HG03469 (cell line): ENCODE measurements at regions not wholly inside any gene's neighbourhood (a gene's known extent, or its start where the extent isn't known, plus 50 kb on each side); places are given as distances from the start of the nearest gene placed in this dataset.
"Not testable (repeated sequence)": the region's sequence is repeated elsewhere in the genome, so short reads cannot be mapped to it uniquely, and the experiment has no call there.

Source experiments
- ATAC-seq: cut with Tn5 transposase; IDR thresholded peaks from one replicate; pipeline ENCODE4 v1.9.1; 2021; ENCODE audit warnings: mild to moderate bottlenecking, moderate library complexity, moderate number of reproducible peaks; ENCODE audit not compliant: unreplicated experiment

- no peak for ATAC-seq
Observed at GRCh38 chr9:31045810-31046209, 1338.6 kb upstream of the ACO1 start.

- not testable (repeated sequence) for ATAC-seq
Observed at GRCh38 chr9:31061592-31061991, 1322.9 kb upstream of the ACO1 start.

- ATAC-seq, result no peak
Observed at GRCh38 chr9:31065691-31066090, 1318.8 kb upstream of the ACO1 start.

- no peak for ATAC-seq
Observed at GRCh38 chr9:31067418-31067817, 1317.0 kb upstream of the ACO1 start.

- no peak for ATAC-seq
Observed at GRCh38 chr9:31071606-31072286, 1312.7 kb upstream of the ACO1 start.

DNA sequence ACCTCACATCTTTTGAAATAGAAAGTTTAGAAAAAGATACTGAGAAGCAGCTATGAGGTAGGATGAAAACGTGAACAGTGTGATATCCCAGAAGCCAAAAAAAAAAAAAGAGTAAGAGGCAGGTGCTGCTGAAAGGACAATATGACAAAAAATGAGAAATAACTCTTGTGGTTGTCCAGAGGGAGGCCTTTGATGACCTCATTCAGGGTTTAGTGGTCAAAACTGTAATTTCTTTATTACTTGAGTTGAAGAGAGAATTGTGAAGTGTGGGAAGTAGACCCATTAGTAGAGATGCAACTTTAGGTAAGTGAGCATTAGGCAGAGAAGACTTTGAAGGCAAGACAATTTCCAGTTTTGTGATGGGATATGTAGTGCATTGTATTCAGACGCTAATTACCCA is 1306.3 kb upstream of the ACO1 start:
- ATAC-seq, result no peak

- no peak for ATAC-seq
Observed at GRCh38 chr9:31084350-31084749, 1300.1 kb upstream of the ACO1 start.

GRCh38 chr9:31089549-31090221 is 1294.8 kb upstream of the ACO1 start:
- no peak for ATAC-seq

DNA sequence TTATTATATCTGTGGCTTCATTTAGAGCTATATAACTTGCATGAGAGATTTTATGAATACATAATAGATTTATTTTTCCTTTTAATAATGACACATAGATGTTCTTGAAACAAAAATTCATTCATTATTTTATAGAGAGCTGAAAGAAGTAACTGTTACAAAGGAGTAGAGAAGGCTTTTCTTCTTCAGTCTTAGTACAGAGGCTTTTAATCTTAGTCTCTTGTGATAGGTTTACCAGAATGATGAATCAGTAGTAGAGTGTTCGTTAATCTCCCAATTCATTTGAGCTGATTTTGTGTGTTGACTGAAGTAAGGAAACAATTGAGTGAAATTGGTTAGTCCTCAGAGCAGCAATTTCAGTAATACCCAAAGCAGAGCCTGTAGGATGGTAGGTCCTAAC is 1284.1 kb upstream of the ACO1 start:
- ATAC-seq, result no peak

DNA sequence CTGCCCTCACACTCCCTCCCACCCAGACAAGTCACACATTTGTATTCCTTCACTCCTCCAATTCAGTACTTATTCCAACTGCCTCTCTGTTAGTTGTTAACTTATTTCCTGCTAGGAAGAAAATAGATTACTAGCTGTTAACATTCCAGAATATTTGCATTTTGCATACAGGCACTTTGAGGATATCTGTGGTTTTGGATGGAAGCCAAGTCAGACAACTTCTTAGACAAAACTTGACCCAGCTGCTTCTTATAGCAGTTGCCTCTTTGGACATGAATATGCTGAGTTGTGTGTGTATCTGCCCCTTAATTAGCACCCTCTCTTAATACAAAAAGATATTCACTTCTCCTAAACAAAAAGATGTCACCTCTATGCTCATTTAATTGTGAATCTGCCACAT is 1280.6 kb upstream of the ACO1 start:
- no peak for ATAC-seq

- no peak for ATAC-seq
Observed at GRCh38 chr9:31104249-31104648, 1280.2 kb upstream of the ACO1 start.

- no peak for ATAC-seq
Observed at GRCh38 chr9:31112491-31112890, 1272.0 kb upstream of the ACO1 start.

- no peak for ATAC-seq
Observed at GRCh38 chr9:31114346-31114745, 1270.1 kb upstream of the ACO1 start.

DNA sequence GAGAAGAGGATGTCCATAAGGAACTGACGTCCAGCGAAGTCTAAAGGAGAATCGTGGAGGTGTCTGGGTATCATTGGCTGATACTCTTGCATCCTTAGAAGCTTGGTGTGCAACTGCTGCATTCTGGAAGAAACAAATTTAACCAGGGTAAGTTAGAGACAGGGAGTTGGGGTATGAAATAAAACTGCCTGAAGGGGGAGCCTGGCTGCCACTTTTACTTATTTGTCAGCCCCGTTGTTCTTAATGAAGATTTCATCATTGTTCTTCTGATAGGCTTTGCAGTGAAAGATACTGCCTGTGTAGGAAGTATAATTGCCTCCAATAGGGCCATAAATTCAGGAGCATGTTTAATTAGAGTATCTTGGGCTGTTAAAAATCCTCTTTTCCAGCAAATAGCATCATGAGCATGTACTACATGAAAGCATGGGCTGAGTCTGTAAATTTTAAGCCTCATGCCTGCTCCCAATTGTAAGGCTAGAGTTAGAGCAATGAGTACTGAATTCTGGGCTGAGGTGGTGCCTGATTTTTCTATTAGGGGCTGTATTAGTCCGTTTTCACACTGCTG is 1264.5 kb upstream of the ACO1 start:
- peak; percentile 73 for ATAC-seq

DNA sequence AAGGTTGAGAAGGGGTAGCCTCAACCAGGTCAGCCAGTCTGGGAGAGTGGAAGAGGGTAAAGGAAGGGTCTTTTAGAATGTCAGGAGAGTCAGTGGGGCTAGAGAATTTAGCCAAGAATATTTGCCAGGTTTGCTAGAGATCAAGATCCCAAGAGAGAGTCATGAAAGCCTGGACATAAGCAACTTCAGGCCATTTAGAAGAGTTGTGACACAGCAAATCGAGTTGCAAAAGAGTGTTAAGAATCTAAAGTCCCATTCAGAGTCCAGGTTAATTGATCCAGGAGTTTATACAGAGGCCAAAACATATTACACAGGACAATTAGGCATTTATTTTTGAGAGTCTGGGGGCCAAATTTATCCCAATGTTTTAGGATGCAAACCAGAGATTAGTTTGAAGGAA is 1260.1 kb upstream of the ACO1 start:
- ATAC-seq, result no peak

- no peak for ATAC-seq
Observed at GRCh38 chr9:31135567-31135966, 1248.9 kb upstream of the ACO1 start.

DNA sequence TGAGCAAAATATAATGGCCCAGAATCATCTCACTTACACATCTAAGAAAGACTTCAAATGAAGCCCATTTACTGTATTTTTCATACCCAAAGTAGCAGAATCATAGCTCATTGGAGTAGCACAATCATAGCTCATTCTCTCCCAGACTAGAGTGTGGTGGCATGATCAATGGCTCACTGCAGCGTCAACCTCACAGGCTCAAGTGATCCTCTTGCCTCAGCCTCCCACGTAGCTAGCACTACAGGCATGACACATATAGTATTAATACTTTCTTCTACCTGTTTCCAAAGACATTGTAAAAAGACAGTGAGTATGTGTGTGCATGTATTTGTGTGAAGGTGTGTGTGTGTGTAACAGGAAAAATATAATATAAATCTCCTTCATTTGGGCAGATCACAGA is 1247.9 kb upstream of the ACO1 start:
- ATAC-seq, result no peak

- ATAC-seq, result no peak
Observed at GRCh38 chr9:31137176-31138160, 1247.0 kb upstream of the ACO1 start.

DNA sequence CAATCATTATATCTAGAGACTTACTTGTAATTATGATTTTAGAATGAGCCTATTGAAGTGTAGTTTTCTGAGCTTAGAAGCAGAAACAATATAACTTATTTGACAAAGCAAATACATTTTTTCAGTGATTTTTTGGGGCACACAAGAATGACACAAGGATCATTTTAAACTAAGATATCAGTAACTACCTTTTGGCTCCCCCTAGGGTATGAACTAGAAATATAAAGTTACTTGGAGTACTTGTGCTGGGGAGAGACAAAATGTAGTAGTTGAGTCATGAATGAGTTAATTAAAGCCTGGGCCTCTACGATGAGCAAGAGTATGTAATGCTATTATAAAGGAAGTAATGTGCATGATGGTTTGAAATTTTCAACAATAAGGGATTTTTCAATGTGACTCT is 1244.1 kb upstream of the ACO1 start:
- ATAC-seq, result peak; percentile 57

DNA sequence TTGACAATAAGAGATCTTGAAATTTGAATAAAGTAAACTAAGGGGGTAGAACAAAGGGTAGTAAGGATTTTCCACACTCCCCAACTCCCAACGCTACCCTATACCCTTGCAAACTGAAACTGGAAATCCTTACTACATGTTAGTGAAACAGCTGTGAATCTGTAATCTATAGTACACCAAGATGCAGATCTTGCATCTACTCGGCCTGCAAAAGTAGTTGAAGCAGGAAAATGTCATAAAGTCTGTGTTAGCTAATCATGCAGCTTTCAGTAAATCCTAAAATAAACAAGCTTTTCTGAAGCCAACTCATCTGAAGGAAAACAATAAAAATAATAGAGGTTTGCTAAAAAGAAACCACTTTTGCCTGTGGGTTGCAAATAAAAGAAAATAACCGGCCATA is 1242.0 kb upstream of the ACO1 start:
- no peak for ATAC-seq

DNA sequence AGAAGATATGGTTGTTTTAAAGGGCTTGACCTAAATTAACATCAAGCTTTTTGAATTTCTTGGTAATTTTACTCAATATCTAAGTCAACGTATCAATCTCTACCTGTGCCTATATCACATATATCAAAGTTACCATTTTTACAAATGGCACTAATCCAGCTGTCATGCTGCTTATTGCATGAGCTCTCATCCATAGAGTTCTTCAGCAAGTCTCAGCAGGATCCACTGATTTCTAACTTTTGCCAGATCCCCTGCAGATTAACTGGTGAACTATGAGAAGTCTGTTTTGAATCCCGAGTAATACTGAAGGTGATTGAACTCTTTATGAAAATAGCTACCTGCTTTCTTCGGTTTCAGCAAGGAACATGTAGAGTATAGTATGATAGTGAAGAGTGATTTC is 1239.8 kb upstream of the ACO1 start:
- no peak for ATAC-seq
